Astrocyte of the cerebellum (primary cell): ENCODE measurements at regions not wholly inside any gene's neighbourhood (a gene's known extent, or its start where the extent isn't known, plus 50 kb on each side); places are given as distances from the start of the nearest gene placed in this dataset.

ENCODE experiments used
- DNase-seq: peaks from one replicate; pipeline ENCODE4 v3.0.0-alpha.2; 2011; ENCODE audit warnings: low read depth
- H3K4me3 ChIP-seq: 2 replicates; pipeline ENCODE4 v1.5.1; 2011; ENCODE audit warnings: mild to moderate bottlenecking, low read depth, low read length, moderate library complexity
- in situ Hi-C: cut with HindIII; loops from 2 replicates; pipeline ENCODE4 v1.10.0; 2017; ENCODE audit warnings: low sequenced_read_pairs
- TF ChIP-seq, protein P1 (sequence below): IDR thresholded peaks from 2 replicates; pipeline ENCODE4 v1.5.1; 2012; ENCODE audit warnings: low read length, low read depth, moderate library complexity, mild to moderate bottlenecking; ENCODE audit errors: missing control alignments

DNA sequence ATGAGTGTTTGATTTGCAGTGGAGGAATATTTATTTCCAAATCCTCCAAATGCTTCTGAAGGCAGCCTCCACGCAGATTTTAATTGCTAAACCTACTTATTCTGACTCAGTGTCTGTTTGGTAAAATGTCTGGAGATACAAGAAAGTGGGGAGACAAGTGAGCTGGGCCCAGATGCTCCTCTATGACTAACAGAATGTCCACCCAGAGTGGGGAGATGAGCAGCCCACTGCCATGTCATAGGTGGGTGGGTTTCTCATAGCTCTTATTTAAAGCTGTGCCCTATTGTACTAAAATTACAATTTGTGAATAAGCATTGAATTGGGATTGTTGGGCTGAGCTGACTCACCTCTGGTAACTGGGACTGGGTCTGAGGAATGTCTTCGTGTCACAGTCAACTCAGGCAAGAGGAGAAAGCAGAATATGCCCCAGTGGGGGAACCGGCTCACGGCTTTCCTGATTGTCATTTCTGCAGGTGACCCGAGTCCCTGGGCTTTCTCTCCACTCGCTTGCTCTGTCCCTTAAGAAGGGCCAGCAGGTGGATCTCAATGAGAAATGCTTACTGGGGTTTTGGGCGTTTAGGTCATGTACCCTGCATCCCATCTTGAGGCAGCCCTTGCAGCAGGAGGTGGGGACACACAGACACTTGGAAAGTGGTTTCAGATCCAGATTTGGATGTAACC, 116.3 kb upstream of the SPRED2 start:
- TF ChIP-seq, protein P1, sequence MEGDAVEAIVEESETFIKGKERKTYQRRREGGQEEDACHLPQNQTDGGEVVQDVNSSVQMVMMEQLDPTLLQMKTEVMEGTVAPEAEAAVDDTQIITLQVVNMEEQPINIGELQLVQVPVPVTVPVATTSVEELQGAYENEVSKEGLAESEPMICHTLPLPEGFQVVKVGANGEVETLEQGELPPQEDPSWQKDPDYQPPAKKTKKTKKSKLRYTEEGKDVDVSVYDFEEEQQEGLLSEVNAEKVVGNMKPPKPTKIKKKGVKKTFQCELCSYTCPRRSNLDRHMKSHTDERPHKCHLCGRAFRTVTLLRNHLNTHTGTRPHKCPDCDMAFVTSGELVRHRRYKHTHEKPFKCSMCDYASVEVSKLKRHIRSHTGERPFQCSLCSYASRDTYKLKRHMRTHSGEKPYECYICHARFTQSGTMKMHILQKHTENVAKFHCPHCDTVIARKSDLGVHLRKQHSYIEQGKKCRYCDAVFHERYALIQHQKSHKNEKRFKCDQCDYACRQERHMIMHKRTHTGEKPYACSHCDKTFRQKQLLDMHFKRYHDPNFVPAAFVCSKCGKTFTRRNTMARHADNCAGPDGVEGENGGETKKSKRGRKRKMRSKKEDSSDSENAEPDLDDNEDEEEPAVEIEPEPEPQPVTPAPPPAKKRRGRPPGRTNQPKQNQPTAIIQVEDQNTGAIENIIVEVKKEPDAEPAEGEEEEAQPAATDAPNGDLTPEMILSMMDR = no peak
- in situ Hi-C loops = loop anchor here (25.0 kb wide), 1 partner anchor 261 kb away; no protein-coding TSS in a partner anchor
- no peak for DNase-seq
- H3K4me3 ChIP-seq = no peak overlapping the region

DNA sequence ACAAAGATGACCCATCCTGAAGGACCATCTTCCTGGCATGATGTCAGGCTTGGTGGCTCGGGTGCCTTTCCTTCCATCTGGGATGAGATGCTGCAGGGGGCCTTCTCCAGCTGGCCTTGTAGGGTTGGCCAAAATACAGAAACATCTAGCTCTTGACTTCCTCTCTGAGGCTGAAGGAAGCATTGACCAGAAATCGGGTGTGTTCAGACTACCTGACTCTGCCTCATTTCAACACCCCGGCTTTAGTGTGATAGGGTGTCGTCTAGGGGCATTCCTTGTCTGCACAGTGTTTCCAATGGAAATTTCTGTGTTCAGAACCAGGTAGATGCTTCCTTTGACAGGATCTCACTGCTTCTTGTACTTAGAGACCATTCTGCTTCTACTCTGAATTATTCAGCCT, 115.7 kb upstream of the SPRED2 start:
- no peak for DNase-seq
- TF ChIP-seq, protein P1 = no peak
- no peak overlapping the region for H3K4me3 ChIP-seq
- in situ Hi-C loops = loop anchor here (25.0 kb wide), 1 partner anchor 261 kb away; no protein-coding TSS in a partner anchor

DNA sequence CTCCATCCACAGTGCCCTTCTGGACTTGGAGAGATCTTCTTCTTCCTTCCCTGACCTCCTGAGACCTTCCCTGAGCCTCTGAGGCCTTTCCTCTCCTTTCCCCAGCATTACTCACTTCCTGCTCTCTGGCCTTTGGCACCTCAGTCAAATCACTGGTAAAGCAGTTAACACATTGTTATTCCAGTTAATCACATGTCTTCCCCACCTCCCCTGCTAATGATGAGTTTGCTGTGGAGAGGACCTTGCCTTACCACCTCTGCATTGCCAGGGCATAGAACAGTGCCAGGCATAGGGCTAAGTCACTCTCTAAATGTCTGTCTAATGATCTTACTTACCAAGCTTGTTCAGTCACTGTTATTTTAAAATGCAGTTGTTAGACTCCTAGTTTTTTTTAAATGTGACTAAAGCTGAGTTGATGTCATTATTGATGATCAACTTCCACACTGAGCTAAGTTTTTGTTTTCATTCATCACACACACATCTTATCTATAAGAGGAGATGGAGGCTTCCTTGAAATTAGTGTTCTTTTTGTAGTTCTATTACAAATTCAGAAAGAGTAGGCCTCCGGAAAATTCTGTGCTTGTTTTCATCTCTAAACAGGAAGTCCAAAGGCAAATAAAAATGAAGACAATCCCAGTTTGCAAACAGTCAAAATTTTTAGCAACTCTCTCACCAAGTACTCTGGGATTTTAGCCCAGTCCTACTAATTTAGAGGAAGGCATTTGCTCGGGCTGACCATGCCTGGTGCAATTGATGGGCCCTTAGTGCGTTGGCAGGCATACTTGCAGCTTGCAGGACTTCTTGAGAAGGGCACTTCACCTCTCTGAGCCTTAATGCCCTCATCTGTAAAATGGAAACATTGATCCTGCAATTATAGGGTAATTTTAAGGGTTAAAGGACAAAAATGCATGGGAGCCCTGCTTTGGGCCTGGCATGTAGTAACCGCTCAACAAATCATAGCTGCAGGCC, 113.7 kb upstream of the SPRED2 start:
- TF ChIP-seq, protein P1 = no peak
- DNase-seq = no peak
- in situ Hi-C loops = loop anchor here (25.0 kb wide), 1 partner anchor 259 kb away; no protein-coding TSS in a partner anchor
- no peak overlapping the region for H3K4me3 ChIP-seq

DNA sequence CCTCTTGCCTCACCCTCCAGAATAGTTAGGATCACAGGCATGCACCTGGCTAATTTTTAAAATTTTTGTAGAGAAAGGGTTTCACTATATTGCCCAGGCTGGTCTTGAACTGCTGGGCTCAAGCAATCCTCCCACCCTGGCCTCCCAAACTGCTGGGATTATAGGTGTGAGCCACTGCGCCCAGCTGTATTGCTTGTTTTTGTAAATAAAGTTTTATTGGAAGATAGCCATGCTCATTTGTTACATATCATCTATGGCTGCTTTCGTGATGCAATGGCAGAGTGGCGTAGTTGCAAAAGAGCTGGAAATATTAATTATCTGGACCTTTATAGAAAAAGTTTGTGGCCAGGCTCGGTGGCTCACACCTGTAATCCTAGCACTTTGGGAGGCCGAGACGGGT, 109.4 kb upstream of the SPRED2 start:
- TF ChIP-seq, protein P1 = no peak
- no peak for DNase-seq
- in situ Hi-C loops = loop anchor here (25.0 kb wide), 1 partner anchor 254 kb away; no protein-coding TSS in a partner anchor
- no peak overlapping the region for H3K4me3 ChIP-seq

DNA sequence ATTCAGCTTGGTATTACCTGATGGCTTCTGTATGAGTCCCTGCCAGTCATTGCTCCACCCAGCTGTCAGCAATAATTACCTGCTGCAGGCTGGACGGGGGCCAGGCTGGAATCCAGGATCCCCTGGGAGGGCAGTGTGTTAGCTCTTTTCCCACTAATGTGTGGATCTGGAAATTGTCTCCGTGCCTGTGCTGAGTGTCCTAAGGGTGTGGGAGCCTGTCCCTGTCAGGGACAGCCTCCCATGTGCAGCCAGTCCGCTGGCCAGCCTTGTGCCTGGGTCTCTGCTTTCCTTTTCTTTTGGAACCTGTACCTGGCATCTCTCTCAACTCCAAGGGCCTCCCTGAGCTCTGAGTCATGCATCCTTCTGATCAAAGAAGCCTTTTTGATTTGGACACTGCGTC, 107.2 kb upstream of the SPRED2 start:
- TF ChIP-seq, protein P1 = no peak
- no peak for DNase-seq
- H3K4me3 ChIP-seq = no peak overlapping the region
- in situ Hi-C loops = loop anchor here (25.0 kb wide), 1 partner anchor 252 kb away; no protein-coding TSS in a partner anchor

DNA sequence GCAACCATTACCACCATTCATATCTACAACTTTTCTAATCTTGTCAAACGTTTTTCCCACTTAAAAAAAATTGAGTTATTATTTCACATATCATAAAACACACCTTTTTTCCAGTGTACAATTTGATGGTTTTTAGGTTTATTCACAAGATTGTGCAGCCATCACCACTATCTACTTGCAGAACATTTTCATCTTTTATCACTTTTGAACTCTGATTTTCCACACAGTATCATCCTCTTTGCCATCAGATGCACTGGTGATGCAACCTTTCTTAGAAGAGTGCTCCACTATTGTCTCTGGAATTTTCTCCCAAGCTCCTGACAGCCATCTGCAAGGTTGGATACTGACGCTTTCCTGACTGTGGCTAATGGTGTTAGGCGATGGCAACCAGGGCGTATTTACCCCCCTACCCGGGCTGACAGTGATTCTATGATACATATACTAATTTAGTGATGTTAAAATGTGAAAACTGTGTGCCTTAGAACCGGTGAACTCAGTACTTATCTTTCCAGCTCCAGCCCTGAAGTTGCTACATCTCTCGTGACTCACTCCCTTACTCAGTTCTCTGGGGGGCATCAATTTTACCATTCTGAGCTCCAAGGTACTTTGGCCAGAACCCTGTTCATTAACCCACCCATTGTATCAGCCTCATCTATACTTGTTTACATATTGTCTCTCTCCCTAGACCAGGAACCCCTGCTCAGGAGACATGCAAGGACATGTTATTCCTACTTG, 105.4 kb upstream of the SPRED2 start:
- DNase-seq = no peak
- TF ChIP-seq, protein P1 = no peak
- no peak overlapping the region for H3K4me3 ChIP-seq
- in situ Hi-C loops = loop anchor here (25.0 kb wide), 1 partner anchor 251 kb away; no protein-coding TSS in a partner anchor
